ENCODE measurements at regions not wholly inside any gene's neighbourhood (a gene's known extent, or its start where the extent isn't known, plus 50 kb on each side); places are given as distances from the start of the nearest gene placed in this dataset.

- Histone ChIP-seq H3K27ac (ENCODE audit: low read depth in 1 of 3, low read length in 2 of 3) (no peak overlapping the region), H3K36me3 (ENCODE audit: control insufficient read depth in 3 of 3, insufficient read depth in 2 of 3, low read depth in 1 of 3, low read length in 3 of 3) (no peaks in the 10 kb centered on the region), H3K27me3 (ENCODE audit: control insufficient read depth in 3 of 3, insufficient read depth in 3 of 3, low read length in 3 of 3) (no peaks in the 10 kb centered on the region), H3K4me1 (ENCODE audit: control insufficient read depth in 3 of 3, insufficient read depth in 2 of 3, low read depth in 1 of 3, low read length in 2 of 3) (no peaks in the 10 kb centered on the region), H3K9me3 (ENCODE audit: control insufficient read depth in 2 of 2, insufficient read depth in 1 of 2, low read depth in 1 of 2, low read length in 1 of 2) (no peaks in the 10 kb centered on the region), H3K4me3 (ENCODE audit: low read depth in 1 of 3, low read length in 3 of 3) (no peak overlapping the region)
- 63 to 94% (median 78%) methylated on average over 6 of the region's 6 CpGs for WGBS, 3 donors
- no peak for FAIRE-seq
- DNase-seq: no peak
Observed at GRCh38 chr2:46818141-46818621, 97.4 kb downstream of the MCFD2 start.

- Histone ChIP-seq H3K36me3 (ENCODE audit: control insufficient read depth in 3 of 3, insufficient read depth in 2 of 3, low read depth in 1 of 3, low read length in 3 of 3) (no peaks in the 10 kb centered on the region), H3K4me1 (ENCODE audit: control insufficient read depth in 3 of 3, insufficient read depth in 2 of 3, low read depth in 1 of 3, low read length in 2 of 3) (peaks cover 0 to 2% (median 0%) of the 10 kb centered on the region in 3 donors), H3K27me3 (ENCODE audit: control insufficient read depth in 3 of 3, insufficient read depth in 3 of 3, low read length in 3 of 3) (no peaks in the 10 kb centered on the region), H3K9me3 (ENCODE audit: control insufficient read depth in 2 of 2, insufficient read depth in 1 of 2, low read depth in 1 of 2, low read length in 1 of 2) (no peaks in the 10 kb centered on the region), H3K27ac (ENCODE audit: low read depth in 1 of 3, low read length in 2 of 3) (no peak overlapping the region), H3K4me3 (ENCODE audit: low read depth in 1 of 3, low read length in 3 of 3) (no peak overlapping the region)
- DNase-seq (no peak), FAIRE-seq (no peak)
- WGBS, 3 donors: 89 to 91% (median 89%) methylated on average over 10 to 11 of the region's 11 CpGs
Observed at GRCh38 chr2:46816846-46817726, 98.5 kb downstream of the MCFD2 start.

- Histone ChIP-seq H3K4me1 (ENCODE audit: control insufficient read depth in 3 of 3, insufficient read depth in 2 of 3, low read depth in 1 of 3, low read length in 2 of 3) (peaks cover 0 to 10% (median 0%) of the 10 kb centered on the region in 3 donors), H3K27me3 (ENCODE audit: control insufficient read depth in 3 of 3, insufficient read depth in 3 of 3, low read length in 3 of 3) (no peaks in the 10 kb centered on the region), H3K9me3 (ENCODE audit: control insufficient read depth in 2 of 2, insufficient read depth in 1 of 2, low read depth in 1 of 2, low read length in 1 of 2) (no peaks in the 10 kb centered on the region), H3K4me3 (ENCODE audit: low read depth in 1 of 3, low read length in 3 of 3) (no peak overlapping the region), H3K27ac (ENCODE audit: low read depth in 1 of 3, low read length in 2 of 3) (no peak overlapping the region), H3K36me3 (ENCODE audit: control insufficient read depth in 3 of 3, insufficient read depth in 2 of 3, low read depth in 1 of 3, low read length in 3 of 3) (no peaks in the 10 kb centered on the region)
- DNase-seq (no peak), FAIRE-seq (no peak)
- WGBS, 3 donors: 86 to 94% (median 92%) methylated on average over 11 of the region's 11 CpGs
Observed at GRCh38 chr2:46816151-46816845, 99.3 kb downstream of the MCFD2 start.

- 83 to 88% (median 84%) methylated on average over 10 of the region's 10 CpGs for WGBS, 3 donors
- Histone ChIP-seq H3K36me3 (ENCODE audit: control insufficient read depth in 3 of 3, insufficient read depth in 2 of 3, low read depth in 1 of 3, low read length in 3 of 3) (no peaks in the 10 kb centered on the region), H3K27me3 (ENCODE audit: control insufficient read depth in 3 of 3, insufficient read depth in 3 of 3, low read length in 3 of 3) (no peaks in the 10 kb centered on the region), H3K4me1 (ENCODE audit: control insufficient read depth in 3 of 3, insufficient read depth in 2 of 3, low read depth in 1 of 3, low read length in 2 of 3) (peaks cover 0 to 10% (median 0%) of the 10 kb centered on the region in 3 donors), H3K4me3 (ENCODE audit: low read depth in 1 of 3, low read length in 3 of 3) (no peak overlapping the region), H3K9me3 (ENCODE audit: control insufficient read depth in 2 of 2, insufficient read depth in 1 of 2, low read depth in 1 of 2, low read length in 1 of 2) (no peaks in the 10 kb centered on the region), H3K27ac (ENCODE audit: low read depth in 1 of 3, low read length in 2 of 3) (no peak overlapping the region)
- no peak for DNase-seq
- FAIRE-seq: no peak
Observed at GRCh38 chr2:46815121-46815802, 100.3 kb downstream of the MCFD2 start.

- H3K27ac ChIP-seq (ENCODE audit: low read depth in 1 of 3, low read length in 2 of 3): peak overlapping the region in 2 of 3 donors; percentile 32 to 75
- no peaks in the 10 kb centered on the region for H3K27me3 ChIP-seq (ENCODE audit: control insufficient read depth in 3 of 3, insufficient read depth in 3 of 3, low read length in 3 of 3)
- no peaks in the 10 kb centered on the region for H3K36me3 ChIP-seq (ENCODE audit: control insufficient read depth in 3 of 3, insufficient read depth in 2 of 3, low read depth in 1 of 3, low read length in 3 of 3)
- peaks cover 0 to 10% (median 0%) of the 10 kb centered on the region in 3 donors for H3K4me1 ChIP-seq (ENCODE audit: control insufficient read depth in 3 of 3, insufficient read depth in 2 of 3, low read depth in 1 of 3, low read length in 2 of 3)
- H3K4me3 ChIP-seq (ENCODE audit: low read depth in 1 of 3, low read length in 3 of 3): no peak overlapping the region
- no peaks in the 10 kb centered on the region for H3K9me3 ChIP-seq (ENCODE audit: control insufficient read depth in 2 of 2, insufficient read depth in 1 of 2, low read depth in 1 of 2, low read length in 1 of 2)
- FAIRE-seq (no peak), DNase-seq (peak in 1 of 2 donors; percentile 31)
- 42 to 78% (median 60%) methylated on average over 17 of the region's 17 CpGs for WGBS, 3 donors
Observed at GRCh38 chr2:46814160-46814961, 101.2 kb downstream of the MCFD2 start.

GRCh38 chr2:46813680-46814079 lies 101.9 kb downstream of the MCFD2 start:
- 78 to 83% (median 80%) methylated on average over 4 of the region's 4 CpGs for WGBS, 3 donors
- Histone ChIP-seq H3K27me3 (ENCODE audit: control insufficient read depth in 3 of 3, insufficient read depth in 3 of 3, low read length in 3 of 3) (no peaks in the 10 kb centered on the region), H3K36me3 (ENCODE audit: control insufficient read depth in 3 of 3, insufficient read depth in 2 of 3, low read depth in 1 of 3, low read length in 3 of 3) (no peaks in the 10 kb centered on the region), H3K4me3 (ENCODE audit: low read depth in 1 of 3, low read length in 3 of 3) (no peak overlapping the region), H3K4me1 (ENCODE audit: control insufficient read depth in 3 of 3, insufficient read depth in 2 of 3, low read depth in 1 of 3, low read length in 2 of 3) (peaks cover 0 to 10% (median 0%) of the 10 kb centered on the region in 3 donors), H3K27ac (ENCODE audit: low read depth in 1 of 3, low read length in 2 of 3) (peak overlapping the region in 1 of 3 donors; percentile 75), H3K9me3 (ENCODE audit: control insufficient read depth in 2 of 2, insufficient read depth in 1 of 2, low read depth in 1 of 2, low read length in 1 of 2) (no peaks in the 10 kb centered on the region)
- DNase-seq: no peak
- FAIRE-seq: no peak

- FAIRE-seq (no peak), DNase-seq (no peak)
- no peaks in the 10 kb centered on the region for H3K9me3 ChIP-seq (ENCODE audit: control insufficient read depth in 2 of 2, insufficient read depth in 1 of 2, low read depth in 1 of 2, low read length in 1 of 2)
- H3K36me3 ChIP-seq (ENCODE audit: control insufficient read depth in 3 of 3, insufficient read depth in 2 of 3, low read depth in 1 of 3, low read length in 3 of 3): no peaks in the 10 kb centered on the region
- H3K27me3 ChIP-seq (ENCODE audit: control insufficient read depth in 3 of 3, insufficient read depth in 3 of 3, low read length in 3 of 3): no peaks in the 10 kb centered on the region
- H3K4me1 ChIP-seq (ENCODE audit: control insufficient read depth in 3 of 3, insufficient read depth in 2 of 3, low read depth in 1 of 3, low read length in 2 of 3): peaks cover 0 to 10% (median 0%) of the 10 kb centered on the region in 3 donors
- 70 to 86% (median 79%) methylated on average over 6 of the region's 6 CpGs for WGBS, 3 donors
- H3K4me3 ChIP-seq (ENCODE audit: low read depth in 1 of 3, low read length in 3 of 3): no peak overlapping the region
- H3K27ac ChIP-seq (ENCODE audit: low read depth in 1 of 3, low read length in 2 of 3): peak overlapping the region in 1 of 3 donors; percentile 4
Observed at GRCh38 chr2:46813020-46813415, 102.6 kb downstream of the MCFD2 start.

Measured in small intestine (tissue), 7 donors.